GM19455 (cell line): ENCODE measurements at regions not wholly inside any gene's neighbourhood (a gene's known extent, or its start where the extent isn't known, plus 50 kb on each side); places are given as distances from the start of the nearest gene placed in this dataset.

Experiments
- ATAC-seq: cut with Tn5 transposase; IDR thresholded peaks from one replicate; pipeline ENCODE4 v1.9.1; 2021; ENCODE audit not compliant: unreplicated experiment

DNA sequence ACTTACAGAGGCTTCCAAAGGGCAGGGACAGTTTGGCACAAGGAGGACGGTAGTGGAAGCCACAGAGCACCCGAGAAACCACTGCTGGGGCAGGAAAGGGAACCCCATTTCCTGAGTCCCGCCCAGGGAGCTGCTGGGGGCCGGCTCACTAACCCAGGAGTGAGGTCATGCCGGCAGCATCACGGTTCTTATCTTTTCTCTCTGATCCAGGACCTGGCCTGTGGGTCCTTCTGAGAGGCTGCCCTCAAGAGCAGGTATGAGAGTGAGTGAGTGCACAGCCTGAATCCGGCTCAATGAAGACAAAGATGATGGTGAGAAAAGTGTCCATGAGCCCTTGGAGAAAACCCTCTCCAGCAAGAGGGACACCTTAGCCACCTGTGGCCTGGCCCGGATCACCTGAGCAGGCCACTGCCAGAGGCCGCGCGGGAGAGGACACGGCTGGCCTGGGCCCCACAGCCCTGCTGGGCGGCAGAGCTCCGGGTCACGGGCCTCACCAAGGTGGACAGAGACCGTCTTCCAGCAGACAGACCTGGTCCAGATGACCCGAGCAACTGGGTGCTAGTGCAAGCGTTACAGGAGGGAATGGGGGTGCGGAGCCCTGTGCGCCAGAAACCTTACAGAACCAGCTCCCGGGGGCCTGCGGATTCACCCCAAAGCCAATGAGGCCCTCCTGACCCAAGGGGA lies 94.9 kb downstream of the RIPK4 start:
- ATAC-seq: no peak

DNA sequence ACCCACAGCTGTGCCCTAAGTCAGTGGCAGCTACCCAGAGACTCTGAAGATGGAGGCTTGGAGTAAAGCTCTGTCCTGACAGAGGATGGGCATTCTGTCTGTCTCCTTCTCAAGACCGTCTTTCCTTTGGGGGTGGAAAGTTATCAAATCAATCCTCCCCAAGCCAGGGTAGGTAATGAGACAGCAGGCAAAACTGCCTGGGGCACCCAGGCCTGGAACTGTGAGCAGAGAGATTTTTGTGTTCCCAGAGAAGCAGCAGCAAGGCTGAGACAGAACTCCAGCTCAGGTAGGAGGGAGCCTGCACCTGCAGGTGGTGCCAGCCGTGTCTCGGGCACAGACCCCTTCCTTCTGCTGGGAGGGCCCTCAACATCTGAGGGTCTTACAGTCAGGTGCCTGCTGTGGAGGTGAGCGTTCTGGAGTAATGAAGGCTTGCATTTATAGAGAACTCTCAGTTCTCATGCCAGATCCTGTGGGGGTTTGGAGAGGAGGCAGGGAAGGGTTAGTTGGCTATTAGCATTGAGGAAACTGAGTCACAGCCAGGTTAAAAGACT lies 95.6 kb downstream of the RIPK4 start:
- ATAC-seq: no peak

DNA sequence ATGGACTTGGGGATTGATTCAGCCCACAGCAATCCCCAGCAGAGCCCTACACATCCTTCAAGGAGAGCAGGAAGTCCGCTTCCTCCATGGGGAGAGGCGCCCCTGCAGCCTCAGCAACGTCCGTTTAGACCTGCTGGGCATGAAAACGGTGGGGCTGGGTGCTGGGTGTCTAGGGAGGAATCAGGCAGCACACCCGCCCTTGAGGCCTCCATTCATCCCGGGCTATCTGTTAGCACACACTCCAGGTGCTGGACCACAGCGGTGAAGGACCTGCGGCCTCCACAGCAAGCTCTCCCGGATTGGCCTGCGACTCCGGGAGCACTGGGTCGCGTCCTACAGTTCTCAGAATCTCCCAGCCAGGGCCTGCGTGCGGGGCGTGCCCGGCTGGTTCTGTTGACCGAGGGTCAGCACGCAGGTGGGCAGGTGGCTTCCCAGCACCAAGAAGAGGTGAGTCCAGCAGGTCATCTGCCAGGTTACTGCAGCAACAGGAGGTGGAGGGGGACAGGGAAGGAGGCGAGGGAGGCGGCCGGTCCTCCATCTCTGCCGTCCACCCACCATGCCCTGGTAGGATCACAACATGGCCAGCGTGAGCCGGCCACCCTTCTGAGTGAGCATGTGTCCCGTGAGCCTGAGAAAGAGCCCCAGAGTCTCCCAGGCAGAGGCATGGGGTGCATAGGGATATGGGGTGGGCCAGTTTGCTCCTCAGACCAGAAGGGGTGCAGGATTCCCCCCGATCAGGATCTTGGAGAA lies 96.6 kb downstream of the RIPK4 start:
- ATAC-seq: no peak

DNA sequence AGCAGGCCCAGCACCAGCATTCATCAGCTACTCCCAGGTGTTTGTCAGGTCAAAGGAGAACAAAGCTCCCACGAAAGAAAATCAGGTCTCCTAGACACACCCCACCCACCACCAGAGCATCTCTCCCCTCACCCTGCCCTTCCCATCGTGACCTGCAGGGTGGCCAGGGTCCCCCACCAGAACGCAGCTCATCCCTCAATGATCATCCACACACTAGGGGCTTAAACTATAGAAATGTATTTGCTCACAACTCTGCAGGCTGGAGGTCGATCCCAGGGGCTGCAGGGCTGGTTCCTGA lies 97.4 kb downstream of the RIPK4 start:
- no peak for ATAC-seq

DNA sequence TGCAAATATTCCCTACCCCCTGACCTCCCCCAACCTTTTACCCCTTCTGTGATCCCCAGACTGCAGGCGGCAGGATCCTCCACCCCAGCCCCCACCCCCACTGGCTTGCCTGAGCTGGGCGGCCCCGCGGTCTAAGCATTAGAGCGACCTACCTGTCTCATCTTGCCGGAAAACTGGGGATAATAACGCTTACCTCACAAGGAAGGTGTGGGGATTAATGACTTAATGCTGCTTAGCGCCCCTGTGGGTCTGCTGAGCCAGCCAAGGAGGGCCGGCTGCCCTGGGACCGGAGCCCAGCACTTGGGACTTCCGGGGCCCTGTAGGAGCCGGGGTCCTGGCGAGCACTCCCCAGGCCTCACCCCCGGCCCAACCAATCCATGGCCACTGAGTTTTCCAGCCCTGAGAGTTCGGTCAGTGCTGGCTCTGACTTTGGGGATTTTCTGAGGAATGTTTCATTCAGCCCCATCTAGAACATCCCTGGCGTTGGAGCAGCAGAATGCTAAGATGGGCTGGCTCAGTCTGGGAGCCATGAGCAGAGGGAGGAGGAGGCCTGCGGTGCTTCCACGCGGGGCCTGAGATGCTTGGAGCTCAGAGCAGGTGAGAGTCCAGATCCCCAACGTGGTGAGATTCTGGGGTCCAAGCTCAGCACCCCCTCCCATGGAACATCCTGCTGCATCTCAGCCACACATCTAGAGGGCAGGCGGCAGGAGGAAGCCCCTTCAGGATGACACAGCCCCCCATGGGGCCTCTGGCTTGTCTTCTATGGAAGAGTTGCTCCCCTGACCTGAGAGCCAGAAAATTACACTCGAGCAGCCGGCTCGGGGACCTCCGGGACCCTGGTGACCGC lies 97.9 kb downstream of the RIPK4 start:
- ATAC-seq: no peak

DNA sequence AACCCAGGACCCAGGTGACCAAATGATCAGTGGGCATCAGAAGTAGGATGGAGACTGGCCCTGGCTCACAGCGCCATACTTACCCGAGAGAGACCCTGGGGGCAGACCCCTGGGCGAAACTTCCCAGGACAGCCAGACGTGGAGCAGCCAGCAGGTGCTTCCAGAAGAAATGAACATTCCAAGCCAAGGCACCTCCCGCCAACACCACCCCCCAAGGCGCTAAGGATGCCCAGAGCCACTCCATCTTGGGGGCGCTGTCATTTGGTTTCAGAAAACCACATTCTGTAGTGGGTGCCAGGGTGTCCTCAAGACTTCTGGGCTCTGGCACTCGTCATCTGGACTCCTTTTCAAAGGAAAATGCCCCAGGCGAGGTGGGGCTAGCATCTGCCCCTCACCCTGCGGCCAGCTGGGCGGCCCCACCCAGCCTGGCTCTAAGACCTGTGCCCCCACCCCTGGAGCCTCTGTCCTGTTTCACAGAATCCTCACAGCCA lies 98.8 kb downstream of the RIPK4 start:
- ATAC-seq: no peak

DNA sequence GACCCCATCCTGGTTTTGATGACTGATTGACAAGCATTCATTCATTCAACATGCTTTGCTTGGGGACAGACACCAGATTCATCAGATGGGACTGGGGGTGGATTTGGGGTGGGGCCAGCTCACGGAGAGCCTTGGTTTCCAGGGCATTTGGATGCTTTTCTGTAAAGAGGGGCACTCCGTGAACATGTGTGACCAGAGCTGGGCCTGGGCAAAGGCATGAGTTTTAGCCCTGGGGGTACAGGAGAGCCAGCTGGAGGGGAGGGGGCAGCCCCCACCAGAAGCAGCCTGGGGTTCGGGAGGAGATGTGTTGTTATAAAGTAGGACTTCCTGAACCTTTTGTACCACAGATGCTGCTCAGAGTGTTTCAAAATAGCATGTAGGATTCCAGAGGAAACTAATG lies 99.7 kb downstream of the RIPK4 start:
- no peak for ATAC-seq

DNA sequence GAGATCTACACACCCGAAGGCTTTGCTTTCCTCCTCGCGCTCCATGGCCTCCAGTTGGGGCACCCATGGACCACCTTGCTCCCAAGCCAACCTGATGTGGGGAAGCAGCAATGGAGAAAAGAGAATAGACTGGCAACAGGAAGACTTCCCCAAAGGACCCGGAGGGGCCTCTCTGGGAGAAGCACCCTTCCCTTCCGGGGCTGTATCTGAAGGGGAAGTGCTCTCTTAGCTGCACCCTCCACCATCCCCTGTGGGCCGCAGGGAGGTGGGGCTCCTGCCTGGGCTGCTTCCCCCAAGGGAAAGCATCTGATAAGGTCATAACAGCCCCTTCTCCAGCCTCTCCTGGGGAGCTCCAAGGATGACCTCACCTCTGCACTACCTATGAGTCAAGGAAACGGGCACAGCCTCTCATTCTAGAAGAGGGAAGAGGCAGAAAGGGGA lies 100.2 kb downstream of the RIPK4 start:
- ATAC-seq: no peak

DNA sequence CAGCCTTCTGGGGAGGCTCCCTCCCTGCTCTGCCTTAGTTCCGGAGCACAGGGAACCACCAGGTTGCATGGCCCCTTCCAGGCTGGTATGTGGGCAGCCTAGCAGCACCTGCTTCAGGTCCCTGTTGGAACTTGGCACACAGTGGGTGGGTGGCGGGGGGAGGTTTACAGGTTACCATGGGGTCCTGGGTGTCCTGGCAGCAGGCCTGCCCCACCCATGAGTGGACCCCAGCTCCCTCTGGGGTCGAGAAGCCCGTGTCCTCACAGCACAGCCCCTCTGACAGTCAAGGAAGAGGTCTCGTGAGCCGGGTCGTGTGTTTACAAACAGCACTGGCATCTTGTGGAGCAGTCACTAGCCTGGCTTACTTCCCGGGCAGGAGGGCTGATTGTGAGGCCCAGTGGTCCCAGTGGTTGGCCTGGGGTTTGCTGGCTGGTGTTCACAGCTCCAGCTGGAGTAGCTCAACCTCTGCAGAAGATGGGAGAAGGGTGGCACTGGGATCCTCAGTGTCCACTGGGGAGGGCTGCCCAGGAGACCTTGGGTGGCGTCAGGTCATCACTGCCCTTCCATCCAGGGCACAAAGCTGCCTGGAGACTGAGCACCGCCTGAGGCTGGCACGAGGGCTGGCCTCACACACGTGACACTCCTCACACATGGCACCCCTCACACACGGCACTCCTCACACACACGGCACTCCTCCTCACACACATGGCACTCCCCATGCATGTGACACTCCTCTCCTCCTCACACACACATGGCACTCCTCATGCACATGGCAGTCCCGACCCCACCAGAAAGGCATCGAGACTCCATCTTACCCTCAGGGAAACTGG lies 100.9 kb downstream of the RIPK4 start:
- ATAC-seq: no peak

DNA sequence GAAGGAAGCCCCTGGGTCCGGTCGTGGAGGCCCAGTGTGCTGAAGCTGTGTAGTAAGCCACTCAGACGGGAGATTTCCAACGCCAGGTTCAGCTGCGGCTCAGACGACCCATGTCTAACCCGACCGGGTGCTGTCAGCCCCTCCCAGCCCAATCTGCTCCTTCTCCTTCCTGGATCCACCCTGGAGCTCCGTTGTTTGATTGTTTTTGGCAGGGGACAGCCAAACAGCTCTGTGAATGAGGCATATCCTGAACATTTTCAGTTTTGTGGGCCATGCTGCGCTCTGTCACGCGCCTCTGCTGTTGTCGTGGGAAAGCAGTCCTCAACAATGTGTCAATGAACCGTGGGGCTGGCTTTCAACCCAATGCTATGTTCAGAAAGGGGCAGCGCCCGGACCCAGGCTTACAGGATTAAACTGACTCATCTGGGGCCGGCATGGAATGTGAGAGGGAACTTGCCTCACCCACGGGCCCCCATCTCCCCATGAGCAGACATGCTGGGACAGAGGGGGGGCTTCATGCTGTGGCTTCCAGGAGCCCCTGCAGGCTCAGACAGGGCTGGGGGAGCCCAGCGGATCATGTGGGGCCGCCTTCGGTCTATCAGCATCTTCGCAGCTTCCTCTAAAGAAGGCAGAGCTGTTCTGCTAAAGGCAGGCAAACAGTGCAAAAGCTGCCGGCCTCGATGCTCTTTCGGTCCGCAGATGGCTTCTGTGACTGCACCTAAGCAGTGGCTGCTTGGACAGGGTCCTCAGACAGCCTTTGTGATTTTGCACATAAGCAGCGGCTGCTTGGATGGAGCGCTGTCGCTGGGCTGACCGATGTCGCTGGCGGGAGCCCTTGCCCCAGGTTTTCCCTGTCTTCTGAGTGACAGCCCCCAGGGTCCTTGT lies 101.7 kb downstream of the RIPK4 start:
- ATAC-seq: no peak

DNA sequence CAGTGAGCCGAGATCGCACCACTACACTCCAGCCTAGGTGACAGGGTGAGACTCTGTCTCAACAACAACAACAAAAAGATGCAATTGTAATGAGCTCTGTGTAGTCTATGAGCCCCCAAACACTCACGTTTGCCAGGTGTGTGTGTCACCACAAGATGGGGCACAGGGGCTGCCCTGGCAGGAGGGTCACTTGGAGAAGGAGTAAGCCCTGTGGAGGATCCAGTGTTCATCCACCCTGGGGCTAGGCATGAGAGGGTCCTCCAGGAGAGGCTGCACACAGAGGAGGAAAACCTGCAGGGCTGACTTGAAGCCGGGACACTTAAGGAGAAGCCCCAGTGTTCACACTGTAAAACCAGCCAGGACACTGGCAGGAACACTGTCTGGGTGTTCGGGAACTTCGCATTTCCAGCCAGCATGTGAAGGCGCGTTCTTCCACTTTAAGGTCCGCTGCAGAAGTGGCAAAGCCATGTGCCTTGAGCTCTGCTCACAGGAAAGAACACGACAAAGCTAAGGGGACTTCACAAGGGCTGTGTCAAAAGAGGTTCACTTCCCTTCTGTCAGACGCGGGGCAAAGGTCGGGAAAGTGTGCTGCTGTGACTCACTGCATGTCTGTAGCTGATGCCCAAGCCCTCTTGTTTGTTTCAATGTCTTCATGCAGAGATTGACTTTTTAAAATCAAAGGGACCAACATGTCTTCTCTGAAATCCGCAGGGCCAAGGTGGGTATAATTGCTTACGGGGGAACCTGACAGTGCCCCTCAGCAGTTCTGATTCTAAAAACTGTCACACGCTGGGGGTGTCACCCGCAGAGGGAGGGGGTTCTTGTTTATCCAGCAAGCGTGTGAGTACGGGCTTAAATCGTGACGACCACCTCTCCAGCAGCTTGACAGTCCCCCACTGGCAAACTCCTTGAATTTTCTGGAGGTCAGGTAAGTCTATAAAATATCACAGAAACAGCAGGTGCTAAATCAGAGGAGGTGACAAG lies 102.8 kb downstream of the RIPK4 start:
- ATAC-seq: no peak

DNA sequence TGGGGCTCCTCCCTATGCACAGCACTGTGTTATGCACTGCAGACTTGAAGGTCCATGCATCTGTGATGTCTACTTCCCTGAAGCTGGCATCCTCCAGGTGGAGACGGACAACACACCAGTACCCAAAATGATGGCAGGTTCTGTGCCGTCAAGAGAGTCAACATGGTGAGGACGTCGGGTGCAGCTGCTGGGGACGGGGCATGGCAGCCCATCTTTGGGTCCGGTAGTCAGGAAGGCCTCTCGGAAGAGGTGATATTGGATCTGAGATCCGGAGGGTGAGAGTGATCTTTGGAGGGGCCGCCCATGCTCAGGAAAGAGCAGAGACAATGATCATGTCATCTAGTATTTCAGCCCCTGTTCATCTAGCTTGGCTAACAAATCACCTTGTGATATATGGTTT lies 104.1 kb downstream of the RIPK4 start:
- ATAC-seq: no peak

DNA sequence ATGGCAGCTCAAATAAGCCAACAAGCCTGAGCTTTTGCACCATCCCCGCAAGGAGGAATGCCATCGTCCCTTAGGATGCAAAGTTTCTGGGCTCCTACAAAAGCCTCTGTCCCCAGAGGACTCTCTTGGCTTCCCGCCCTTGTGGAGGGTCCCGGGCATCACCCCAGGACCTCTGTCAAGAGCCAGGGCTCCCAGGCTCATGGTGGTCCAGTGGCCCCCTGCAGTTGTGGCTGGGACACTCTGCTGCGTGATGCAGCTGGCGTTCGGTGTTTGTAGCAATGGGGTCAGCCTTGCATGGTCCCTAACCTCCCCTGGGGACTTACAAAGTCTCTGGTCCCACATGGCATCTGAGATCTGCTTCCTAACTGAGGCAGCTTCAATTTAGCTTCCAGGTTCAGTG lies 104.7 kb downstream of the RIPK4 start:
- ATAC-seq: no peak

DNA sequence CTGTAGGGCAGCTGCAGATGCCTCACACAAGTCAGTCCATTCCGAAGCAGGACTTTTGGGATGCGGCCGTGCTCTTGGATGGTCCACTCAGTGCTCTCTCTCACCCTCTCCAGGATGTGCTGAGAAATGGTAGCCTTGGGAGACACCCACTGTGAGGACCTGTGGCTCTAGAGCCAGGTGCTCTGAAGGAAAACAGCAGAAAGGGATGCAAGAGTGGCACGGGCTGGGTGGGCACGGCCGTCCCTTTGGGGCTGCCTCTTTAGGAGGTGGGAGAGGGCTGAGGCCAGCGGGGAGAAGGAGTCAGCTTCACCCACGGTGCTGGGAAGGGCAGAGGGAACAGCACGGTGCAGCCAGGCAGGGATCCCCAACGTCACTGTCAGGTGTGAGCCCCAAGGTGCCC lies 106.1 kb downstream of the RIPK4 start:
- no peak for ATAC-seq

DNA sequence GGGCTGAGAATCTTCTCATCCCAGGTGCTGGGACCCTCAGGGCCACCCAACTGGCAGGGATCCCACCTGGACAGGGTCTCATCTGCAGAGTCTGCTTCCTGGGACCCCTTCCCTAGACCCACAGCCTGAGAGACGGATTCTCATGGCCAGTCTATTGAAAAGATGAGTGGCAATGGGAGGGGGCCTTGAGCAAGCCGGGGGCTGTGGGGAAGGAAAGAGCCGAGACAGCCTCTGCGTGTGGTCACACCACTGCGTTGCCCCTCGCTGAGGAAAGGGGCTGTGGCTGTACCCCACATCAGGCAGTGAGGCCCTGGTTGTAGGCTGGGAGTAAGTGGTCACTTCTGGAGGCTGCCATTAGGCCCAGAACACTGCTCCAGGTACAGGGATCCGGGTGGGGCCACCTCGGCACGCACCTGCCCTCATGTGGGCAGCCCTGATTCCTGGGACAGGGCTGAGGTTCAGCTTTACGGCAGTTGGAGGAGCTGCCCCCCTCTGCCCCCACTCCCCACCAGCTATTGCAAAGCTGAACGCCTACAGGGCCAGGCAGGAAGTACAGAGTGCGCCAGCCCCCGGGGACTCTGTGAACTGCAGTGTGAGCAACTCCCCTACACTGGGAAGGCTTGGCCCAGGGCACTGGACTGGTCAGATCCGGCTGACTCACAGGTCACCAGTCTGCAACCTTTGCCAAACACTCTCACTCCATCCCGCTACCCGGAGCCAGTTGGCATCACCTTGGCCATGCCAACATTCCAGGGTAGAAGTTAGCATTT lies 106.9 kb downstream of the RIPK4 start:
- ATAC-seq: no peak

DNA sequence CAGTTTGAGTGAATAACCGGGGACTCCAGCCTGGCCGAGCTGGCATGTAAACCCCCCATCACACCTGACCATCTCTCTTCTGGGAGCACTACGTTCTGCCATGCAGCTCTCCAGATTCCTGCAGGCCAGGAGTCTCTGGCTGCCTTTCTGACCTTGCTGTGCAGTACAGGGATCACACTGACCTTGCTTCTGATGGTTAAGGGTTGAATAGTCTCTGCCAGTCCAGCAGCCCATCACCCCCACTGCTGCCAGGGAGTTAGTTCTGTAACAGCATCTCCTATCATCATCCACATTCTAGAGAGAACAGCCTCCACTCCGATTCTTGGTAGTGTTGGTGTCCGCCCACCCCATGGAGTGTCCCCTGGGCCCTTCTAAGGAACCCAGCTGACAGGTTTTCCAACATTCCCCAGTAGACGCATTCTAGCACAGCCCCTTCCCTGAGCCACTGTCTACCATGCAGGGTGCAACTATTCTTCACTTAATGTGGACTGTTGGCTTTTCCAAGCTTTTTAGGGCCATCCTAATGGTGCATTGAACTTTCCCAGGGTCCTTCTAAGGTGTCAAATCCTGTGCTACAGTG lies 109.8 kb downstream of the RIPK4 start:
- no peak for ATAC-seq

DNA sequence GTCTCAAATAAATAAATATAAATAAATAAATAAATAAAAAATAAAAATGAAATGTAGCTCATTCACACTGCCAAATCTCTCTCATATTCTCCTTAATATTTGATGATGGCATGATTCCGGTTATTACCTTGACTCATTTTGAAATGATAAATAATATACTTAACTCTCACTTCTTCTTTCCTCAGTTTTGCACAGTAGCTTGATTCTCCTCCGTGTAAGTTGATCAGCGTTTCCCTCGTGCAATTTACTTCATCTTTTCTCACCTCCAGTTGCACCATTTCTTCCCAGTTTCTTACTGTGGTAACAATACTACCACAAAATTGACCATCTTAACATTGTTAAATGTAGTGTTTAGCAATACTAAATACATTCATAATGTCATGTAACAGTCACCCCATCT lies 111.6 kb downstream of the RIPK4 start:
- no peak for ATAC-seq
